Left ventricle myocardium inferior (tissue), 1 donor: ENCODE measurements at regions not wholly inside any gene's neighbourhood (a gene's known extent, or its start where the extent isn't known, plus 50 kb on each side); places are given as distances from the start of the nearest gene placed in this dataset.

Experiments used
- DNase-seq: peaks from one replicate; pipeline ENCODE4 v3.0.0-alpha.2; 2020
- H3K27ac ChIP-seq: fragments of 200-600 bp; replicated peaks from 2 replicates; pipeline ENCODE4 v1.8.0; 2021
- H3K27me3 ChIP-seq: fragments of 200-600 bp; 2 replicates; pipeline ENCODE4 v1.8.0; 2021; ENCODE audit warnings: low read depth
- H3K36me3 ChIP-seq: fragments of 200-600 bp; 2 replicates; pipeline ENCODE4 v1.8.0; 2021
- H3K4me1 ChIP-seq: fragments of 200-600 bp; 2 replicates; pipeline ENCODE4 v1.8.0; 2021
- H3K4me3 ChIP-seq: fragments of 200-600 bp; 2 replicates; pipeline ENCODE4 v1.8.0; 2021; ENCODE audit warnings: mild to moderate bottlenecking, moderate library complexity
- H3K9me3 ChIP-seq: fragments of 200-600 bp; replicated peaks from 2 replicates; pipeline ENCODE4 v1.8.0; 2021
- intact Hi-C: fragments of 100-400 bp; cut with micrococcal nuclease; formaldehyde crosslinking; loops from one replicate; pipeline ENCODE4 v1.11.0; 2022
- TF ChIP-seq, protein P1 (sequence below): fragments of 200-600 bp; IDR thresholded peaks from 2 replicates; pipeline ENCODE4 v1.8.0; 2021; ENCODE audit warnings: antibody characterized with exemption, mild to moderate bottlenecking, borderline replicate concordance
- donor health status: DM: no; HTN: yes; CAD: no; lungs with severe emphysema.

DNA sequence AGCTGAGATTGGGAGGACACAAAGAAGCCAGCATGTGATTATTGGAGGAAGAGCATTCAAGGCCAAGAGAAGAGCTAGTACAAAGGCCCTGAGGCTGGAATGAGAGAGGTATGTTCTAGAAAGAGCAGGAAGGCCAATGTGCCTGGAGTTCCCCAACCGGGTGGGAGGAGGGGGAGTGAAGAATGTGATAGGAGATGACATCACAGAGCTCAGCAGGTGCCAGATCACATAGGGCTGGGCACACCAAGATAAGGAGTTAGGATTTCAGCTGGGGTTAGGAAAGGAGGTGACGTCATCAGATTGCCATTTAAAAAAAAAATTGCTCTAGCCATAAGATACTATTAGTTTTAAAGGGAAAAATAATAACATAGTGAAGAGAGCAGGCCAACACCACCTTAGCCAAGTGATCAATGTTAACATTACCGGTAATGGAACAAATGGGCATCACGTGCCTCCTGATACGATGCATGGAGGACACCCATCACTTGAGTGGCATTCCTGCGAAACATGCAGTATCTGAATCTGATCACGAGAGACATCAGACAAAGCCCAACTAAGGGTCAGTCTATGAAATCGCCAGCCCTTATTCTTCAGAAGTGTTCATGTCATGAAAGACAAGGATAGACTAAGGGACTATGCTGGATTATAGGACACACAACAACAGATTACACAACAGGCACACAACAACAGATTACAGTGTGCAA lies 344.3 kb downstream of the BCOR start:
- Histone ChIP-seq H3K36me3 (no peaks in the 10 kb centered on the region), H3K27me3 (no peaks in the 10 kb centered on the region), H3K4me3 (no peak overlapping the region), H3K4me1 (peaks cover 27% of the 10 kb centered on the region), H3K9me3 (no peaks in the 10 kb centered on the region), H3K27ac (no peak overlapping the region)
- TF ChIP-seq, protein P1, sequence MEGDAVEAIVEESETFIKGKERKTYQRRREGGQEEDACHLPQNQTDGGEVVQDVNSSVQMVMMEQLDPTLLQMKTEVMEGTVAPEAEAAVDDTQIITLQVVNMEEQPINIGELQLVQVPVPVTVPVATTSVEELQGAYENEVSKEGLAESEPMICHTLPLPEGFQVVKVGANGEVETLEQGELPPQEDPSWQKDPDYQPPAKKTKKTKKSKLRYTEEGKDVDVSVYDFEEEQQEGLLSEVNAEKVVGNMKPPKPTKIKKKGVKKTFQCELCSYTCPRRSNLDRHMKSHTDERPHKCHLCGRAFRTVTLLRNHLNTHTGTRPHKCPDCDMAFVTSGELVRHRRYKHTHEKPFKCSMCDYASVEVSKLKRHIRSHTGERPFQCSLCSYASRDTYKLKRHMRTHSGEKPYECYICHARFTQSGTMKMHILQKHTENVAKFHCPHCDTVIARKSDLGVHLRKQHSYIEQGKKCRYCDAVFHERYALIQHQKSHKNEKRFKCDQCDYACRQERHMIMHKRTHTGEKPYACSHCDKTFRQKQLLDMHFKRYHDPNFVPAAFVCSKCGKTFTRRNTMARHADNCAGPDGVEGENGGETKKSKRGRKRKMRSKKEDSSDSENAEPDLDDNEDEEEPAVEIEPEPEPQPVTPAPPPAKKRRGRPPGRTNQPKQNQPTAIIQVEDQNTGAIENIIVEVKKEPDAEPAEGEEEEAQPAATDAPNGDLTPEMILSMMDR: no peak
- intact Hi-C loops: no loop called here
- DNase-seq: no peak

- no peaks in the 10 kb centered on the region for H3K36me3 ChIP-seq
- DNase-seq: peak; percentile 75
- intact Hi-C loops: no loop called here
- H3K27ac ChIP-seq: peak overlapping the region; percentile 63
- TF ChIP-seq, protein P1: no peak
- peaks cover 35% of the 10 kb centered on the region for H3K4me1 ChIP-seq
- no peaks in the 10 kb centered on the region for H3K9me3 ChIP-seq
- no peaks in the 10 kb centered on the region for H3K27me3 ChIP-seq
- no peak overlapping the region for H3K4me3 ChIP-seq
These were observed 342.4 kb downstream of the BCOR start for GRCh38 chrX:39755143-39756032.

DNA sequence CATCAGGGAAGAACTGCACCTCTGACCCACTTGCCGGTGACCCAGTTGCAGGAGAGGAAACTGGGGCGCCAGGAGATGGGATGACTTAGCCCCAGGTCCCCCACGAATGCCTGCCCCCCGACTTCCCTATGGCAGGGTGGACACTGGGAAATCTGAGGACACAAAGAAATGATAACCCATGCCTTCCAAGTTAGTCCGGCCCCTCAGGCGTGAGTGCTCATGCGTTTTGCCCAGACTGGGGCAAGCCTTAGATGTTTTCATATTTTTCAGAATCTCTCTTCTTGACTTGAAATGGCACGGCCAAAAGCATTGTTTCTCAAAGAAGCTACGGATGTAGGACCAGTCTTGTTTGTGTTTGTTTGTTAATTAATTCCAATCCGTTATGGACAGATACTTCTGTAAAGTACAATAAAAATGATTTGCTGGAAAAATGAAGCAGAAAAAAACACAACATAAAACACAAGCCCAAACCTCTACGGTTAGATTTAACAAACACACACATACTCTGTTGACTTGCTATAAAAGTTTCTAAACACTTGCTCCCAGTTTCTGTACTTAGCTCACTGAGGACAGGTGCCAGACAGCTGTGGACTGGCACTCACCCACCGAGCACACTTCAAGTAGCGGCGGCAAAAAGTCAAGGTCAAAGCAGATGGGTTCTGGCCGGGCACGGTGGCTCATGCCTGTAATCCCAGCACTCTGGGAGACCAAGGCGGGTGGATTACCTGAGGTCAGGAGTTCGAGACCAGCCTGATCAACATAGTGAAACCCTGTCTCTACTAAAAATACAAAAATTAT lies 341.5 kb downstream of the BCOR start:
- no peaks in the 10 kb centered on the region for H3K36me3 ChIP-seq
- DNase-seq: no peak
- no peaks in the 10 kb centered on the region for H3K9me3 ChIP-seq
- no peak overlapping the region for H3K4me3 ChIP-seq
- H3K4me1 ChIP-seq: peaks cover 35% of the 10 kb centered on the region
- TF ChIP-seq, protein P1: no peak
- no peaks in the 10 kb centered on the region for H3K27me3 ChIP-seq
- H3K27ac ChIP-seq: peak overlapping the region; percentile 23
- intact Hi-C loops: no loop called here

DNA sequence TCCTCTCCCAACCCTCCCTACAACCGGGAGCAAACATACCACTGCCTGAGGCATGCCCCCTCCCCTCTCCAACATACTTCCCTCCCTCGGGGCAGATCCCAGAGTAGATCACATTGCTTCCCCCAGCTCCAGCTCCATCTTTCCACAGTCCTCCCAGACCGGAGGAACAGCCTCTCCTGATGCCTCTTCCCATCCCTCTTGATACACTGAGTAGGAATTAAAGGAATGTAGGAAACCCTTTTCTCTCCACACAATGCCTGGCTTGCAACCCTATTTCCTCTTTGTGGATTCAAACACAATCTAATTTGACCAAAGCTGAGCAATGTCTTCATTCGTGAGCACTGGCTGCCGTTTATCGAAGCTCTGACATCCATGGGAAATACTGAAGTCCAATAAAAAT lies 339.8 kb downstream of the BCOR start:
- intact Hi-C loops: no loop called here
- peaks cover 30% of the 10 kb centered on the region for H3K4me1 ChIP-seq

More for the DNA sequence above, 339.8 kb downstream of the BCOR start:
- no peak overlapping the region for H3K27ac ChIP-seq
- H3K27me3 ChIP-seq: no peaks in the 10 kb centered on the region
- no peak for DNase-seq
- TF ChIP-seq, protein P1: no peak
- H3K9me3 ChIP-seq: no peaks in the 10 kb centered on the region
- H3K4me3 ChIP-seq: no peak overlapping the region
- no peaks in the 10 kb centered on the region for H3K36me3 ChIP-seq
